ENCODE measurements at regions not wholly inside any gene's neighbourhood (a gene's known extent, or its start where the extent isn't known, plus 50 kb on each side); places are given as distances from the start of the nearest gene placed in this dataset.

DNA sequence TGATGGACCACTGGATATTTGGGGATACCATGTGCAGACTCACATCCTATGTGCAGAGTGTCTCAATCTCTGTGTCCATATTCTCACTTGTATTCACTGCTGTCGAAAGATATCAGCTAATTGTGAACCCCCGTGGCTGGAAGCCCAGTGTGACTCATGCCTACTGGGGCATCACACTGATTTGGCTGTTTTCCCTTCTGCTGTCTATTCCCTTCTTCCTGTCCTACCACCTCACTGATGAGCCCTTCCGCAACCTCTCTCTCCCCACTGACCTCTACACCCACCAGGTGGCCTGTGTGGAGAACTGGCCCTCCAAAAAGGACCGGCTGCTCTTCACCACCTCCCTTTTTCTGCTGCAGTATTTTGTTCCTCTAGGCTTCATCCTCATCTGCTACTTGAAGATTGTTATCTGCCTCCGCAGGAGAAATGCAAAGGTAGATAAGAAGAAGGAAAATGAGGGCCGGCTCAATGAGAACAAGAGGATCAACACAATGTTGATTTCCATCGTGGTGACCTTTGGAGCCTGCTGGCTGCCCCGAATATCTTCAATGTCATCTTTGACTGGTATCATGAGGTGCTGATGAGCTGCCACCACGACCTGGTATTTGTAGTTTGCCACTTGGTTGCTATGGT is 54.5 kb upstream of the HNRNPA0 start:
- DNase-seq (ENCODE audit: low spot score), result peak; percentile 52

DNA sequence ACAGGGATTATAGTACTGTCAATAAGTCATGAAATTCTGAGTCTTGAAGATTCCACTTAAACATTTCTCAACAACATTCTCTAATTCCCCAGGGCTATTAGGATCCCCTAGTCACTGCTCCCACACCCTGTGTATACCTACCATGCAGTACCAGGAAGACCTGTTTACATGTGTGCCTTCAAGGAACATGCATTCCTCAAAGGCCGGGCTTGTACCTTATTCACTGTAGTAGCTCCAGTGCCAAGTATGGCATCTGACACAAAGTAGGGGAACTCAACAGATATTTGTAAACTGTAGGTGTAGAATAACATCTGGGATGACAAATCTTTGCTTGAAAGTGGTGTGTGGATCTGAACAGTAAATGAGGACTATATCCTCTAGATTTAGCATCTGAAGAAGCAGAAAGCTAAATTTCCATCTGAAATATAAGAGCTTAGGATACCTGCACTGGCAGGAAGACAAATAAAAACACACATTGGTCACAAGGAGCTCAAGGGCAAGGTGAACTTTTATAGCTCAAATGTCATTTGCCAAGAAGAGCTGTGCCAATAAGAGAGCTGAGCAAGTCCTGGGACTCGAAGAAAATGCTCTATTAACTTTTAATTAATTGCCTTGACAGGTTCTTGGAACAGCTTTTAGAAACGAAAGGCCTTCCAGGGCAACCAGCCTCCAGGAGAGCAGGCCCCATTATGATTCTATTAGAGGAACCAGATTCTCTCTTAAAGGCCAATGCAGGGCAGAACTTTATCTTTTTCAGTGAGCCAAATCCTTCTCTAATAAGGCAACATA is 52.3 kb upstream of the MYOT start:
- no peak for DNase-seq (ENCODE audit: low spot score)
